Keratinocyte (primary cell): ENCODE measurements at regions not wholly inside any gene's neighbourhood (a gene's known extent, or its start where the extent isn't known, plus 50 kb on each side); places are given as distances from the start of the nearest gene placed in this dataset.

Source experiments
- DNase-seq: peaks from one replicate; pipeline ENCODE4 v3.0.0-alpha.2; 2011; ENCODE audit warnings: low read depth, missing footprints, low spot score
- FAIRE-seq: peaks from 2 replicates; lab custom pipeline; 2011; peaks lifted over from hg19 to GRCh38; lab: Jason Lieb, UNC
- H2AFZ ChIP-seq: 2 replicates; pipeline ENCODE4 v1.6.0; 2012; ENCODE audit warnings: low read length, control low read depth, inconsistent platforms; ENCODE audit not compliant: control insufficient read depth
- H3K27ac ChIP-seq: 2 replicates; pipeline ENCODE4 v1.5.1; 2011; ENCODE audit warnings: low read length; ENCODE audit not compliant: control insufficient read depth, insufficient read depth
- H3K27me3 ChIP-seq: 3 replicates; pipeline ENCODE4 v1.6.0; 2011; ENCODE audit warnings: low read length; ENCODE audit not compliant: control insufficient read depth, insufficient read depth; ENCODE audit errors: extremely low read depth
- H3K36me3 ChIP-seq, 2 experiments: 2 replicates in 1 of 2; 3 replicates in 1 of 2; pipeline ENCODE4 v1.5.1; 2011; ENCODE audit warnings: low read length in 2 of 2, mild to moderate bottlenecking in 1 of 2; ENCODE audit not compliant: control insufficient read depth in 2 of 2, insufficient read depth in 2 of 2; ENCODE audit errors: extremely low read depth in 1 of 2
- H3K4me1 ChIP-seq: 3 replicates; pipeline ENCODE4 v1.5.1; 2011; ENCODE audit warnings: low read length; ENCODE audit not compliant: control insufficient read depth, insufficient read depth; ENCODE audit errors: extremely low read depth
- H3K4me2 ChIP-seq: 3 replicates; pipeline ENCODE4 v1.6.0; 2011; ENCODE audit warnings: low read depth, low read length; ENCODE audit not compliant: control insufficient read depth, insufficient read depth; ENCODE audit errors: extremely low read depth
- H3K4me3 ChIP-seq, 3 experiments: fragments of 200-600 bp in 1 of 3; sonication (generic) in 1 of 3; 2 replicates in 2 of 3; 3 replicates in 1 of 3; pipeline ENCODE4 v1.5.1; 2011 to 2016; ENCODE audit warnings: low read length in 3 of 3, mild to moderate bottlenecking in 3 of 3, control low read depth in 2 of 3, inconsistent platforms in 1 of 3, low read depth in 1 of 3, mixed read lengths in 1 of 3, mixed run types in 1 of 3, moderate library complexity in 1 of 3; ENCODE audit not compliant: control insufficient read depth in 2 of 3, insufficient read depth in 2 of 3; ENCODE audit errors: extremely low read depth in 1 of 3
- H3K79me2 ChIP-seq: 2 replicates; pipeline ENCODE4 v1.6.0; 2012; ENCODE audit warnings: low read length; ENCODE audit not compliant: control insufficient read depth, insufficient read depth
- H3K9ac ChIP-seq: 3 replicates; pipeline ENCODE4 v1.6.0; 2011; ENCODE audit warnings: low read length; ENCODE audit not compliant: control insufficient read depth, insufficient read depth; ENCODE audit errors: extremely low read depth
- H3K9me1 ChIP-seq: 3 replicates; pipeline ENCODE4 v1.6.0; 2011; ENCODE audit warnings: low read length; ENCODE audit not compliant: control insufficient read depth, insufficient read depth; ENCODE audit errors: extremely low read depth
- H3K9me3 ChIP-seq: 2 replicates; pipeline ENCODE4 v1.5.1; 2012; ENCODE audit warnings: low read depth, low read length; ENCODE audit not compliant: control insufficient read depth
- H4K20me1 ChIP-seq: 3 replicates; pipeline ENCODE4 v1.6.0; 2011; ENCODE audit warnings: low read length; ENCODE audit not compliant: control insufficient read depth, insufficient read depth; ENCODE audit errors: extremely low read depth
- EZH2 ChIP-seq: IDR thresholded peaks from one replicate; pipeline ENCODE4 v1.6.1; 2012; ENCODE audit warnings: inconsistent platforms, mild to moderate bottlenecking, low read length, moderate library complexity
- dilution Hi-C: fragments of 300-500 bp; cut with MboI; formaldehyde crosslinking; loops from one replicate; pipeline ENCODE4 v1.7.0; 2020; ENCODE audit warnings: low sequenced_read_pairs; ENCODE audit not compliant: extremely low pct_ligation_motif_present
- TF ChIP-seq, protein P1 (sequence below), 3 experiments: IDR thresholded peaks in 1 of 3; conservative IDR thresholded peaks in 1 of 3; optimal IDR thresholded peaks in 1 of 3; 2 replicates in 2 of 3; 3 replicates in 1 of 3; pipeline versions ENCODE3 to v1.5.1; 2011; ENCODE audit warnings: low read length in 3 of 3, mild to moderate bottlenecking in 3 of 3, moderate library complexity in 2 of 3, control low read depth in 1 of 3, inconsistent platforms in 1 of 3; ENCODE audit not compliant: insufficient read depth in 2 of 3; ENCODE audit errors: extremely low read depth in 1 of 3

DNA sequence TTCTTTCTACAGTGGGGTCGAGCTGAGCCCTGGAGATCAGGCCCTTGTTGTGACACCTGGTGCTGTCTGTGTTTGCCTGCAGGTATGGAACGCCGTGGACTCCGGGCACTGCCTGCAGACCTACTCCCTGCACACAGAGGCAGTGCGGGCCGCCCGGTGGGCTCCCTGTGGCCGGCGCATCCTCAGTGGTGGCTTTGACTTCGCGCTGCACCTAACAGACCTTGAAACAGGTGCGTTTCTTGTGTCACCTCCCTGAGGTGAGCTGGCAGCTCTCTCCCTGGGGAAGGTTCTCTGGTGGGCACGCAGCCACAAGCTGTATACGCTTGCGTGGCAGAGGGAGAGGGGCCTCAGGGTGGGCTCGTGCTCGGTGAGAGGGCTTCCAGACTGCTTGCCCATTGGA, 119.3 kb downstream of the BEGAIN start:
- Histone ChIP-seq H3K79me2 (no peaks in the 10 kb centered on the region), H3K4me2 (no peak overlapping the region), H4K20me1 (no peaks in the 10 kb centered on the region), H3K4me1 (no peaks in the 10 kb centered on the region), H3K9ac (no peak overlapping the region), H3K27ac (no peak overlapping the region), H3K36me3 (no peaks in the 10 kb centered on the region), H2AFZ (no peak overlapping the region), H3K4me3 (no peak overlapping the region), H3K27me3 (no peaks in the 10 kb centered on the region), H3K9me1 (no peaks in the 10 kb centered on the region), H3K9me3 (no peaks in the 10 kb centered on the region)
- no peak for FAIRE-seq
- TF ChIP-seq, protein P1, sequence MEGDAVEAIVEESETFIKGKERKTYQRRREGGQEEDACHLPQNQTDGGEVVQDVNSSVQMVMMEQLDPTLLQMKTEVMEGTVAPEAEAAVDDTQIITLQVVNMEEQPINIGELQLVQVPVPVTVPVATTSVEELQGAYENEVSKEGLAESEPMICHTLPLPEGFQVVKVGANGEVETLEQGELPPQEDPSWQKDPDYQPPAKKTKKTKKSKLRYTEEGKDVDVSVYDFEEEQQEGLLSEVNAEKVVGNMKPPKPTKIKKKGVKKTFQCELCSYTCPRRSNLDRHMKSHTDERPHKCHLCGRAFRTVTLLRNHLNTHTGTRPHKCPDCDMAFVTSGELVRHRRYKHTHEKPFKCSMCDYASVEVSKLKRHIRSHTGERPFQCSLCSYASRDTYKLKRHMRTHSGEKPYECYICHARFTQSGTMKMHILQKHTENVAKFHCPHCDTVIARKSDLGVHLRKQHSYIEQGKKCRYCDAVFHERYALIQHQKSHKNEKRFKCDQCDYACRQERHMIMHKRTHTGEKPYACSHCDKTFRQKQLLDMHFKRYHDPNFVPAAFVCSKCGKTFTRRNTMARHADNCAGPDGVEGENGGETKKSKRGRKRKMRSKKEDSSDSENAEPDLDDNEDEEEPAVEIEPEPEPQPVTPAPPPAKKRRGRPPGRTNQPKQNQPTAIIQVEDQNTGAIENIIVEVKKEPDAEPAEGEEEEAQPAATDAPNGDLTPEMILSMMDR (optimal IDR thresholded peaks at IDR 0.05 in 1 of 3, IDR thresholded peaks at IDR 0.05 in 1 of 3, conservative IDR thresholded peaks at IDR 0.05 in 1 of 3; ENCODE audit: extremely low read depth in 1 of 3, insufficient read depth in 2 of 3, low read length in 3 of 3), result no peak
- TF ChIP-seq EZH2, result no peak
- DNase-seq, result no peak
- dilution Hi-C loops, result no loop called here

- no peak for DNase-seq
- Histone ChIP-seq H3K27me3 (no peaks in the 10 kb centered on the region), H3K4me1 (no peaks in the 10 kb centered on the region), H3K4me2 (no peak overlapping the region), H3K27ac (no peak overlapping the region), H3K9me1 (no peaks in the 10 kb centered on the region), H3K9ac (no peak overlapping the region), H3K9me3 (no peaks in the 10 kb centered on the region), H3K79me2 (no peaks in the 10 kb centered on the region), H2AFZ (no peak overlapping the region), H4K20me1 (no peaks in the 10 kb centered on the region), H3K36me3 (no peaks in the 10 kb centered on the region), H3K4me3 (no peak overlapping the region)
- dilution Hi-C loops, result no loop called here
- FAIRE-seq, result no peak
- TF ChIP-seq, protein P1 (optimal IDR thresholded peaks at IDR 0.05 in 1 of 3, IDR thresholded peaks at IDR 0.05 in 1 of 3, conservative IDR thresholded peaks at IDR 0.05 in 1 of 3; ENCODE audit: extremely low read depth in 1 of 3, insufficient read depth in 2 of 3, low read length in 3 of 3), result no peak
Observed at GRCh38 chr14:100468557-100468956, 118.7 kb downstream of the BEGAIN start.
